ENCODE measurements at regions not wholly inside any gene's neighbourhood (a gene's known extent, or its start where the extent isn't known, plus 50 kb on each side); places are given as distances from the start of the nearest gene placed in this dataset.
"Not testable (repeated sequence)": the region's sequence is repeated elsewhere in the genome, so short reads cannot be mapped to it uniquely, and the experiment has no call there.

DNA sequence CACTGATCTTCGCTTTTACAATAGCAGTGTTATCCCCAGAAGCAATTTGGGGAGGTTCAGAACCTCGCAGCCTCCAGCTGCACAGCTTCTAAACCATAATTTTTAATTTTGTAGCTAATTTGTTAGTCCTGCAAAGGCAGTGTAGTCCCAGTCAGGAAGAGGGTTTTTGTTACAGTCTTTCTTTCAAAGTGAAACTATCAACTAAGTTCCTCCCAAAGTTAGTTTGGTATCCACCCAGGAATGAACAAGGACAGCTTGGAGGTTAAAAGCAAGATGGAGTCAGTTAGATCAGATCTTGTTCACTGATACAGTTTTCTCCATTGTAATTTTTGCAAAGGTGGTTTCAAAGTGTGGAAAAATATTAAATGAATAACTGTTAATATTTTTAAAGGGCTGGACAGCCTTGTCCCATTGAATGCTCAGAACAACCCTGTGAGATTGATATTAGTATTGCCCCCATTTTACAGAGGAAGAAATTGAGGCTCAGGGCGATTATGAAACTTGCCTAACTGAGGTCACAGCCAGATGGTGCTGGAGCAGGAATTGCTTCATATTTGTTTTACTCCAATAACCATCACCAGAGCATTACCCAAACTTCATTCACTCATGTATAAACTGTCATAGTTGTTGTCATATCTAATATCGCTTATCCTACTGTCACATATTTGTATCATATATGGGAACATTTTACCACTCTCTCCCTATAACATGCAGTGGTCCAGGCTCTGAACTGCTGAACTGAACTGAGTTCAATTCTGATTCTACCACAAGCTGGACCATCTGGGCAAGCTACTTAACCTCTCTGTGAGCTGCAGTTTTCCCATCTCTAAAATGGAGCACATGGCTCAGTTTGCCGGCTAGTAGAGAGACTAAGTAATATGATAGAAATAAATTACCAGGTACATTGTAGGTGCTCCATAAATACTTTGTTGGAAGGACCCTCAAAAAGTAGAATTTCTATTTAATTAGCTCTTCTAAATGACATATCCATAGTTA, 213.8 kb downstream of the BCAS1 start:
- no peak for DNase-seq (ENCODE audit: low spot score)

DNA sequence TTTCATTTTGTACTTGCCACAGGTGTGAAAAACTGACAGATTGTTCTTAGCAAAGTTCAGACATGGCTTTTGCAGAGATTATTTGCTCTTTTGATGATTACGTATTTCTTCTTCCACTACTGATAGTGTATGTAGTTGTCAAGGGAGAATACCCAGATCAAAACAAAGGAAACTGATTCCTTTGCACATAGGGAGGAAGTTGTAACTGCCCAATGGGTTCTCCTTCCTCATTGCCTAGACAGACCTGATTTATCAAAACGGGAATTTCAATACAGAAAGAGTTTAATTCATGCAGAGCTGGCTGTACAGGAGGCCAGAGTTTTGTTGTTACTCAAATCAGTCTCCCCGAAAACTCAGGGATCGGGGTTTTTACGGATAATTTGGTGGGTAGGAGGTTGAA, 214.7 kb downstream of the BCAS1 start:
- DNase-seq (ENCODE audit: low spot score) = no peak

DNA sequence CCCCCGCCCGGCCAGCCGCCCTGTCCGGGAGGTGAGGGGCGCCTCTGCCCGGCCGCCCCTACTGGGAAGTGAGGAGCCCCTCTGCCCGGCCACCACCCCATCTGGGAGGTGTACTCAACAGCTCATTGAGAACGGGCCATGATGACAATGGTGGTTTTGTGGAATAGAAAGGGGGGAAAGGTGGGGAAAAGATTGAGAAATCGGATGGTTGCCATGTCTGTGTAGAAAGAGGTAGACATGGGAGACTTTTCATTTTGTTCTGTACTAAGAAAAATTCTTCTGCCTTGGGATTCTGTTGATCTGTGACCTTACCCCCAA, 215.8 kb downstream of the BCAS1 start:
- not testable (repeated sequence) for DNase-seq (ENCODE audit: low spot score)

DNA sequence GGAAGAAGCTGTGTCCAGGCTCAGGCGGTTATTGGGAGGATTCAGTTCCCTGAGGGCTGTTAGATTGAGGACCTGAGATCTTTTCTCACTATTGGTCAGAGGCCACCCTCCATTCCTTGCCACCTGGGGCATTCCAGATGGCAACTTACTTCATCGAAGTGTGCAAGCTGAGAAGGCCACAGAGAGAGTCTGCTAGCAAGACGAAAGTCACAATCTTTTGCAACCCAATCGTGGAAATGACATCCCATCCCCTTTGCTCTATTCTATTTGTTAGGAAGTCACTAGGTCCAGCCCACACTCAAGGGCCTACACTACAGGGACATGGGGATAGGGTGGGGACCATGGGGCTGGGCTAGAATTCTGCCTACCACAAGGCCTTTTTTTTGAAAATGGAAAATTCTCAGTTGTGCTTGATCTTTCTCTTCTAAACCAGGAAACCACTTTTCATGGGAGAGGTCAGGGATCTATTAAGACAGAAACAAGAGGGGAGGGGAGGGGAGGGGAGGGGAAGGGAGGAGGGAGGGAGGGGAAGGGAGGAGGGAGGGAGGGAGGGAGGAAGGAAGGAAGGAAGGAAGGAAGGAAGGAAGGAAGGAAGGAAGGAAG, 217.2 kb downstream of the BCAS1 start:
- no peak for DNase-seq (ENCODE audit: low spot score)

DNA sequence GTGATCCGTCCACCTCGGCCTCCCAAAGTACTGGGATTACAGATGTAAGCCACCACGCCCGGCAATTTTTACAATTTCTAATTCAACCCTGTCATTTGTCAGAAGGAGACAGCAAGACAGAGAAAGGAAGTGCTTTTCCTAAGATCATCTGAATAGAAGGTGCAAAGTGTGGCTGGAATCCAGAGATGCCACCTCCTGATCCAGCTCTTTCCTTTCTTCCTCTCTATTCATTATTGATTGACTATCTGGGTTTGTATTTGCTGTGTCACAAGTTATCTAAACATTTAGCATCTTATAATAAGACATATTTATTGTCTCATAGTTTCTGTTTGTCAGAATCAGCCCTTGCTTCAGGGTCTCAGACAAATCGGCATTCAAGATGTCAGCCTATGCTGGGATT, 217.7 kb downstream of the BCAS1 start:
- no peak for DNase-seq (ENCODE audit: low spot score)

DNA sequence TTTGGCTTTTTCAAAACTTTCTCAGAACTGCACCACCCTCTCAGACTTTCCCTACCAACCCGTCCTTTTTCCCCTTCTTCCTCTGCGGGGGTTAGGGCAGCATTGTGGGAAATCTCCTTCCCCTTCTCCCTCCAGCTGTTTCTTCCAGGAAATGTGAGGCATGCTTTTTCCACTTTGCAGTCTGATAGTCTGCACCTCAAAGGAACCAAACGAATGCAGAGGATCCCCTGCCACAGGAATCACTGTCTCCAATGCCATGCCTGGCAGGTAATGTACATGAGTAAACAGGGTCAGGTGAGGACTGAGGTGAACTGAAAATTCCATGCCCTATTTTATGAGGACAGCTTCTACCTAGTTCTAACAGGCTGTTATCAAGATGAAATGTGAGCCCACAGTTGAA, 218.4 kb downstream of the BCAS1 start:
- DNase-seq (ENCODE audit: low spot score) = no peak

DNA sequence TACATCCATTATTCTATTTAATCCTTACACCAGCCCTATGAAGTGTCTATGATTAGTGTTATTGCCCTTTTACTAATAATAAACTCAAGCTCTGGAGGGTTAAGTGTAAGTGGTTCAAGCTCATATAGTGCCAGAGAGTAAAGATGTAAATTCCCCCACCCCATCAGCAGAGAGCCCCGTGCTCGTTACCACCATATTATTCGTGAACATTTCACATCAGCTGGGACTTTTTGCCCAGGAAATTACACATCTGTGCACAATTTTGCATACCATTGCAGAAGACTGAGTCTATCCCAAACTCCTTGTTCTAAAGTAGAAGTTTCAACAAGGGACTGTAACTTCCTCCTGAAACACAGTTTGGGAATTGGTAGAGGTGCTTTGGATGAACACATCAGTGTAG, 220.1 kb downstream of the BCAS1 start:
- no peak for DNase-seq (ENCODE audit: low spot score)

DNA sequence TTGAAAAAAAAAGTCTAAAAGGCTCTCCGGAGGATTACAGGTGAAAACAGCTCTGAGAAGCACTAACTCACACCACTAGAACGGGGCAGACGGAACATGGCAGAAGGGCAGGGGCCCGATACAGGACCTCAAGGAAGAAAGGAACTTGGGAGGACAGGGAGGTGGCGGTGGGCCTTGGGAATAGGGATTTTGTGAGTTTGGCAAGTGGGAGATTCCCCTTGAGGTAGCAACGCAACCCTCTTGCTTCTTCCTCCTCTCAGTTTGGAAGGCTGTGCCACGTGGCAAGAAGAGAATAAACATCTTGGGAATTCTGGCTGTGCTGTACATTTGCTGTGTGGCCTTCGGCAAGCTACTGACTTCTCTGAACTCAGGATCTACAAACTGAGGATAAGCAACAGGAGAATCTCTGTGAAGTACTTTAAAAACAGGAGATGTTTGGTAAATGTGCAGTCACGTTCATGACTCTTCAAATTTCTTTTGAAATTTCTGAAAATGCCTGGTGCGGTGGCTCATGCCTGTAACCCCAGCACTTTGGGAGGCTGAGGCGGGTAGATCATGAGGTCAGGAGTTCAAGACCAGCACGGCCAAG, 220.8 kb downstream of the BCAS1 start:
- no peak for DNase-seq (ENCODE audit: low spot score)

DNA sequence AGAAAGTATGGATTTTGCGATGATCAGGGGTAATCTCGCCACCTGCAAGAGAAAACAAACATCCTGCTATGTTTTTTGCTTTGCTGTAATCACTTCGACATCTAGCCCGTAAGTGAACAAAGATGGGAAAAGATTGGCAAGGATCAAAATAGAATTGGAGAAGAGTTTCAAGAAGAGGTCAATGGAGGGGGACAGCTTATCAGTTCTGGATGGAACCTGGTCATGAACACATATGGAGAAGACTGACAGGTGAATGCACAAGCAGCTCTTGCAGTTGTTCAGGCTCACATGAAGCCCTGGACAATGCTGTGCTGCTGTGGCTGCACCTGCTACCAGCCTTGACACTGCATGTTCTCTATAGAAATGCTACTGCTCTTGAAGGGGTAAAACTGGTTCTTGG, 222.1 kb downstream of the BCAS1 start:
- DNase-seq (ENCODE audit: low spot score) = no peak

DNA sequence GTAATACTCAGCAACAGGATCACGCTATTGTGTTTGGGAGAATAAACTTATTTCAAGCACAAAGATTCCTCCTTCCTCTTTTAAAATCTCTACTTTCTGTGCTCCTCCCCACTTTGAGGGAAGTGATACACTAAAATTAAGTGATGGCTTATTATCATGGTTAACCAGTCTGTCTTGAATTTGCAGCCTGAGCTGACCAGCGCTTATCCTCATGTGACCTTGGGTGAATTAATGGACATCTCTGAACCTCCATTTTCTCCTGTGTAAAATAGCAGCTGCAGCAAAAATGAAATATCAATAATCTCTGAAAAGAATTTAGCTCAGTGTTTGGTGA, 222.6 kb downstream of the BCAS1 start:
- no peak for DNase-seq (ENCODE audit: low spot score)

DNA sequence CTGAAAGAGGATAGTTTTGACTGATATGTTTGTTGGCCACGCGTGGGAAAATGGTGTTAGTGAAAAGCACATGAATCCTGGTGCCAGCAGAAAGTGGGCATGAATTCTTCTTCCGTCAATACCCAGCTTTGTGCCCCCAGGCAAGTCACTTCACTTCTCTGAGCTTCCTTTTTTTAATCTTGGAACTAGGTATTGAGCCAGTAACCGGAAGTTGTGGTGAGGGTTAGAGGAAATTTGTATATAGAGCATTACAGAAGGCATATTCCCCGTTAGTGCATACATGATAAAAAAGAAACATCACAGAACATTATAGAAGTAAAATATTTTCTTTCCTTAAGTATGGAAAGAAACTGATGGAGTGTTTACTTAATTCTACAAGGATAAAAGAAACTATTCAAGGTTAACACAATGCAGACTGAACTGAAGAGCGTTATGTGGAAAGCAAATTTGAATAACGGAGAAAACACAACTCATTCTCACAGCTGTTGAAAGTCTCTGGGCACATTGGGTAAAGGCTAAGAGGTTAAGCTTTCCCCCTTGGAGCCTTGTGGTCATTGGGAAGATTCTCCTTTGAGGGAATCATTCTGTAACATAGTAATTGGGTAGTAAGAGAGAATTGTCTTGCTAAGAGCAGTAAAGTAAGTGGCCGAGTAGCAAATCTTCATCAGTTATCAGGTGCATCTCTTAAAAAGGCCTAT, 223.1 kb downstream of the BCAS1 start:
- DNase-seq (ENCODE audit: low spot score) = no peak

DNA sequence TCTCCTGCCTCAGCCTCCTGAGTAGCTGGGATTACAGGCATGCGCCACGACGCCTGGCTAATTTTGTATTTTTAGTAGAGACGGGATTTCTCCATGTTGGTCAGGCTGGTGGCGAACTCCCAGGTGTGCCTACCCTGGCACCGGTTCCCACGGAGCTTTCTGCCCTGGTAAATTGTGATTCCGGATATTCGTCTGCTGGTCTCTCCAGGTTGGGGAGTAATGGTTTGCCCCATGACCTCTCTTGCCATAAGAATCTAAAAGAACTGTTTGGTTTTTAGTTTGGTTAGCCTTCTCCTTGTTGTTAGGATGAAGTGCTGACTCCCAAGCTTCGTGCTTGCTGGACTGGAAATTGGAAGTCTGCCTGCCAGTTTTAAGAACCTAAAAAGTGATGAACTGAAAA, 223.8 kb downstream of the BCAS1 start:
- DNase-seq (ENCODE audit: low spot score) = no peak

DNA sequence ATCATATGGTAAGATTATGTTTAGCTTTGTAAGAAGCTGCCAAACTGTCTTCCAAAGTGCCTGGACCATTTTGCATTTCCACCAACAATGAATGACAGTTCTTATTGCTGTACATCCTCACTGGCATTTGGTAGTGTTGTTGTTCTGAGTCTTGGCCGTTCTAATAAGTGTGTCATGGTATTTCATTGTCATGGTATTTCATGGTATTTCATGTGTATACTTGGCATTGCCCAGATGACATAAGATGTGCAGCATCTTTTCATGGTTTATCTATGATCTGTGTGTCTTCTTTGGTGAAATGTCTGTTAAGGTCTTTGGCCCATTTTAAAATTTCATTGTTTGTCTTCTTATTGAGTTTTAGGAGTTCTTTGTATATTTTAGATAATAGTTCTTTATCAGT, 224.4 kb downstream of the BCAS1 start:
- DNase-seq (ENCODE audit: low spot score) = peak; percentile 30

DNA sequence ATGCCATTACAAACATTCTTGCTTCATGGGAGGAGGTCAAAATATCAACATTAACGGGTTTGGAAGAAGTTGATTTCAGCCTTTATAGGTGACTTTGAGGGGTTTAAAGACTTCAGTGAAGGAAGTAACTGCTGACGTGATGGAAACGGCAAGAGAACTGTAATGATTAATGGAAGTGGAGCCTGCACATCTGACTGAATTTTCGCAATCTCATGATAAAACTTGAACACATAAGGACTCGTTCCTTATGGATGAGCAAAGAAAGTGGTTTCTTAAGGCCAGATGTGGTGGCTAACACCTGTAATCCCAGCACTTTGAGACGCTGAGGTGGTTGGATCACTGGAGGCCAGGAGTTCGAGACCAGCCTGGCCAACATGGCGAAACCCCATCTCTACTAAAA, 226.1 kb downstream of the BCAS1 start:
- no peak for DNase-seq (ENCODE audit: low spot score)

DNA sequence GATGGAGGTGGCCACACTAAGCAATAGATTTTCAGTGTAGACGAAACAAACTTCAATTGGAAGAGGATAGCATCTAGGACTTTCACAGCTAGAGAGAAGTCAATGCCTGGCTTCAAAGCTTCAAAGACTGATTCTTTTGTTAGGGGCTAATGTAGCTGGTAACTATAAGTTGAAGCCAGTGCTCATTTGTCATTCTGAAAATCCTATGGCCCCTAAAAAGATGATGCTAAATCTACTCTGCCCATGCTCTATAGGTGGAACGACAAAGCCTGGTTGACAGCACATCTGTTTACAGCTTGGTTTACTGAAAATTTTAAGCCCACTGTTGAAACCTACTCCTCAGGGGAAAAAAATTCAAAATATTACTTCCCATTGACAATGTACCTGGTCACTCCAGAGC, 226.7 kb downstream of the BCAS1 start:
- no peak for DNase-seq (ENCODE audit: low spot score)

DNA sequence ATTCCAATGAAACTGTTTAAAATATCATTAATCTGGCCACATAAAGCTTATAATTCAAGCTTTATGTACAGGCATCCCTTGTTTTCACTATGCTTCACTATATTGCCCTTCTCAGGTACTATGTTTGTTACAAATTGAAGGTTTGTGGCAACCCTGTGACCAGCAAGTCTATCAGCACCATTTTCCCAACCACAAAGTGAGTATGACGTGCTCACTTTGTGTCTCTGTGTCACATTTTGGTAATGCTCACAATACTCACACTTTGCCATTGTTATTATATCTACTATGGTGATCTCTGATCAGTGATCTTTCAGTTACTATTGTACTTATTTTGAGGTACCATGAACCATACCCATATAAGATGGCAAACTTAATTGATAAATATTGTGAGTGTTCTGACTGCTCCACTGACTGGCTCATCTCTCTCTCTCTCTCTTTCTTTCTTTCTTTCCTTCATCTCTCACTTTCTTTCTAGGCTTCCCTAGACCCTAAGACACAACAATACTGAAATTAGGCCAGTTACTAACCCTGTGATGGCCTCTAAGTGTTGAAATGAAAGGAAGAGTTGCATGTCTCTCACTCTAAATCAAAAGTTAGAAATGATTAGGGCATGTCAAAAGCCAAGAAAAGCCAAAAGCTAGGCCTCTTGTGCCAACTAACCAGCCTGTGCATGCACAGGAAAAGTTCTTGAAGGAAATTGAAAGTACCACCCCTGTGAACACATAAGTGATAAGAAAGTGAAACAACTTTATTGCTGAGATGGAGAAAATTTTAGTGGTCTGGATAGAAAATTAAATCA, 227.9 kb downstream of the BCAS1 start:
- peak; percentile 67 for DNase-seq (ENCODE audit: low spot score)

DNA sequence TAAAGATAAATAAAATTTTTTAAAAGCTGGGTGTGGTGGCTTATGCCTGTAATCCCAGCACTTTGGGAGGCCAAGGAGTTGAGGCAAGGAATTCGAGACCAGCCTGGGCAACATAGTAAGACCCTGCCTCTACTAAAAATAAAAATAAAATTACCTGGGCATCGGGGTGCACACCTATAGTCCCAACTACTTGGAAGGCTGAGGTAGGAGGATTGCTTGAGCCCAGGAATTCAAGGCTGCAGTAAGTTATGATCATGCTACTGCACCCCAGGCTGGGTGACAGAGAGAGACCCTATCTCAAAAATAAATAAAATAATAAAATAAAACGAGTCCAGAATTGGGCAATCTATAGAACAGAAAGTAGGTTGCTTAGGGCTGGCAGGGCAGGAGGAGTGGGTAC, 228.7 kb downstream of the BCAS1 start:
- DNase-seq (ENCODE audit: low spot score) = no peak

DNA sequence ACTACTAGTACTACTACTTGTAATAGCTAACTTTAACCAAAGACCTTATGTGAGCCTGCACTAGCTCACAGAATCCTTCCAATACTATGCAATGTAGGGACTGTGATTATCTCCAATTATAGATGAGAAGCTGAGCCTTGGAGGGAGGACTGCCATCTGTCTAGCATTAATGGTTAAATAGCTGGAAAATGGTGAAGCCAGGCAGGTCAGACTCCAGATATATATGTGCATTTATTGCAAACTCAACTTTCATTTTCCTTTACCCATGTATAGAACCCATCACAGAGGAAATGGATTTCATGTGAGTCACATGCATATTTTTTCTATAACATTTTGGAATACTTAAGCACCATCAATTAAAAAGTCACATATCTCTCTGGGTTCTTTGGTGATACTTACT, 229.9 kb downstream of the BCAS1 start:
- no peak for DNase-seq (ENCODE audit: low spot score)

DNA sequence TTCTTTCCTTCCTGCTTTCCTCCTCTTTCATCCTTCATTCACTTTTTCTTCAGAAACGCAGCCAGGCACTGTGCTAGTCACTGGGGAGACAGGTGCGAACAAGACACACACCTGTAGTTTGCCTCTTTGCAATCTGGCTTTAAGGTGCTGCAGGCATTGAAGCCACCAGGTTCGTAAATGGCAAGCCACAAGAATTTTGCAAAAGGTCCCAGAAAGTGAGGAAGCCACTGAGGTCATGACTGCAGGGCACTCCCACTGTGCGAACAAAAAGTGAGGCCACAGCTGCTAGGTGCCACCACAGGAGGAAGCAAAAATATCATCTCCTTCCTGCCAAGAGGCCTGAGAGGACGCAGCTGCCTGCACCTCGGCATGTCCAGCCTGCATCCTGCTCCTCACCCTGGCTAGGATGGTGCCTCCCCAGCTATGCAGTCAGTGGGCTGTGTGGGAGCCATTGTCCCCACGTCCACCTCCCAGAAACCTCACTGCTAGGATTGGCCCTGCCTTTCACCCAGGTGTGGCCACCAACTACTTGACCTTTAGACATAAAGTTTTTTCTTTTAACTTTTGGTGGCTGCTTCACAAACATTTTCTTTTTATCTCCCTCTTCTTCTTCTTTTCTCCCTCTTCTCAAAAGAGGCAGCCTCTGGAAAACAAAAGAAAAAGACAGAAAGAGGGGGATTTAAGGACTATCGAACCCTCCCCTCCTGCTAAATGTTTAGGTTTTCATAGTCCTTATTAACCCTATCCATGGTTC, 230.8 kb downstream of the BCAS1 start:
- DNase-seq (ENCODE audit: low spot score) = peak; percentile 81

DNA sequence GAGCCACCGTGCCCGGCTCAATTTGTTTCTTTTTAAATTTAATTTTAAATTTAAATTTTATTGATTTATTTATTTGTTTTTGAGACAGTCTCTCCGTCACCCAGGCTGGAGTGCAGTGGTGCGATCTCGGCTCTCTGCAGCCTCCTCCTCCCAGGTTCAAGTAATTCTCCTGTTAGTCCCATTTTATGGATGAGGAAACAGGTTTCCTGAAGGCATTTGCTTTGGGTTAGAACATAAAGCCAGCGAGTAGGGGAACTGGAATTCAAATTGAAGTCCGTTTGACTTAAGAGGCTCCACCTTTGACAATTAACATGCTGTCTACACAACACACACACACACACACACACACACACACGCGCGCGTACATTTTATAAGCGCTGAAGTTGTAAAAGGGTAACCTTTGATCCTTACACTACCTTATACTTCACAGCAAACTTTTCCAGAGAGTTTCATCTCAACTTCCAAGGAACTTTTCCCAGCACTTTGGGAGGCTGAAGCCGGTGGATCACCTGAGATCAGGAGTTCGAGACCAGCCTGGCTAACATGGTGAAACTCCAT, 232.0 kb downstream of the BCAS1 start:
- DNase-seq (ENCODE audit: low spot score) = no peak

Data from CD4-positive, alpha-beta T cell treated with Interleukin-2 at 100 ng/mL for 4 hours (primary cell).